HEK293T (cell line): ENCODE measurements at regions not wholly inside any gene's neighbourhood (a gene's known extent, or its start where the extent isn't known, plus 50 kb on each side); places are given as distances from the start of the nearest gene placed in this dataset.

Source experiments
- BHLHE40 ChIP-seq: fragments of 450-650 bp; IDR thresholded peaks from 2 replicates; pipeline ENCODE4 v1.6.1; 2016; ENCODE audit warnings: mild to moderate bottlenecking, moderate library complexity, borderline replicate concordance
- FOXA1 ChIP-seq: fragments of 450-650 bp; IDR thresholded peaks from 2 replicates; pipeline ENCODE4 v1.6.1; 2016; ENCODE audit warnings: mild to moderate bottlenecking
- HDGF ChIP-seq: fragments of 450-650 bp; IDR thresholded peaks from 2 replicates; pipeline ENCODE4 v1.6.1; 2017; ENCODE audit warnings: antibody characterized with exemption, borderline replicate concordance
- TARDBP ChIP-seq: fragments of 450-650 bp; IDR thresholded peaks from 2 replicates; pipeline ENCODE4 v1.6.1; 2016

DNA sequence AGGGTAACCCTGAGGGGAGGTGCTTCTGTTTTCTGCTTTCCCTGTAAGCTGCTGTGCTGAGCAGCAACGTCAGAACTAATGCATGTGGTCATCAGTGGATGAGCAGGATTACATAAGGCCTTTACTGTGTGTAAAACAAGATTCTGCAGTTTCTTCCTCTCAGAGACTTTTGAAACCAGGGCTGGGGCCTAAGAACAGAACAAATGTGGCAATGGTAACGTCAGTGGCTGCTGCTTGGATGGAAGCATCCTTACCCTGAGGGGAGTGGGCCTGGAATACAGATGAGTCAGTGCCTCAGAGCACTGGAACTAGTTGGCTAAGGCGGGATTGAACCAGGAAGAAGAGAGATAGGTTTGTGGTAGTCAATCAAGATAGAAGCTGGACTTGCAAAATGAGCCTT is 180.2 kb upstream of the KCNH8 start:
- TF ChIP-seq HDGF (no peak), BHLHE40 (no peak), FOXA1 (no peak), TARDBP (no peak)
